ENCODE measurements at regions not wholly inside any gene's neighbourhood (a gene's known extent, or its start where the extent isn't known, plus 50 kb on each side); places are given as distances from the start of the nearest gene placed in this dataset.
"Not testable (repeated sequence)": the region's sequence is repeated elsewhere in the genome, so short reads cannot be mapped to it uniquely, and the experiment has no call there.

DNA sequence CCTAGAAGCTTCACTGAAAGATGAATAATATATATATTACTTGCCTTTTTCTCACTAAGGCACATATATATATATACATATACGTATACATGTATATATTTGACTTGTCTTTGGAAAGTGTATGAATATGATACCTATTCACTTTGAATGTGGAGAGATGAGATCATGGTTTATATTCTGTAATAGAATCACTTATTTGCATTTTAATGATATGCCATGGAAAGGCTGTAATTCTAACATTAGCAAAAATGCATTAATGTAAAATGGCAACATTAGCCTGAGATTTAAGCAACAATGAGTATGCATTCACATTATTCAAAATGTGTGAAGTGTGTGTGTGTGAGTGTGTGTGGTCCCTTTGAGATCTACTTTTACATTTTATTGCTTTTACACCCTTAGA lies 54.5 kb upstream of the PRKD1 start:
- no peak overlapping the region for H3K27ac ChIP-seq
- ATAC-seq (no peak), DNase-seq (no peak)
- H3K9me3 ChIP-seq, result no peaks in the 10 kb centered on the region
- no peaks in the 10 kb centered on the region for H3K36me3 ChIP-seq
- H3K27me3 ChIP-seq, result no peaks in the 10 kb centered on the region
- H3K4me3 ChIP-seq, result no peak overlapping the region
- H3K4me1 ChIP-seq, result no peaks in the 10 kb centered on the region
- TF ChIP-seq, protein P1, sequence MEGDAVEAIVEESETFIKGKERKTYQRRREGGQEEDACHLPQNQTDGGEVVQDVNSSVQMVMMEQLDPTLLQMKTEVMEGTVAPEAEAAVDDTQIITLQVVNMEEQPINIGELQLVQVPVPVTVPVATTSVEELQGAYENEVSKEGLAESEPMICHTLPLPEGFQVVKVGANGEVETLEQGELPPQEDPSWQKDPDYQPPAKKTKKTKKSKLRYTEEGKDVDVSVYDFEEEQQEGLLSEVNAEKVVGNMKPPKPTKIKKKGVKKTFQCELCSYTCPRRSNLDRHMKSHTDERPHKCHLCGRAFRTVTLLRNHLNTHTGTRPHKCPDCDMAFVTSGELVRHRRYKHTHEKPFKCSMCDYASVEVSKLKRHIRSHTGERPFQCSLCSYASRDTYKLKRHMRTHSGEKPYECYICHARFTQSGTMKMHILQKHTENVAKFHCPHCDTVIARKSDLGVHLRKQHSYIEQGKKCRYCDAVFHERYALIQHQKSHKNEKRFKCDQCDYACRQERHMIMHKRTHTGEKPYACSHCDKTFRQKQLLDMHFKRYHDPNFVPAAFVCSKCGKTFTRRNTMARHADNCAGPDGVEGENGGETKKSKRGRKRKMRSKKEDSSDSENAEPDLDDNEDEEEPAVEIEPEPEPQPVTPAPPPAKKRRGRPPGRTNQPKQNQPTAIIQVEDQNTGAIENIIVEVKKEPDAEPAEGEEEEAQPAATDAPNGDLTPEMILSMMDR (IDR thresholded peaks at IDR 0.05), result no peak
- no peak for TF ChIP-seq POLR2A (IDR thresholded peaks at IDR 0.05)
- 71% methylated on average over 1 of the region's 1 CpG for whole genome bisulfite sequencing (ENCODE audit: insufficient coverage, low coverage, low lambda C conversion rate, missing lambda C conversion rate)
- intact Hi-C loops (cut with DNase I), result no loop called here

DNA sequence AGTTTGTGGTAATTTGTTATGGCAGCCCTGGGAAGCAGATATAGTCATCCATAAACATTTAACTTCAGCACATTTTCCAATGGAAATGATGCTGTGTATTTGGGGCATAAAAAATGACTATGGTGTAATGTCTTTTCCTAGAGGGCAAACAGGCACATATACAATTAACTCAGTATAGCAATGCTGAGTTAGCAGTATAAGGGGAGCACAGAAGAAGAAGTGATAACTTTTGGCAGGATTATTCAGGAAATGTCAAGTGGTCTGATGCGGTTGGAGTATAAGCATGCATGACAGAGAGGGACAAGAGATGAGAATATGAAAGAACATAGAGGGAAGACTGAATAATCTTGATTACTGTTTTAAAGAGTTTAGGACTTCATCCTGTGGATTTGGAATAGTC lies 55.3 kb upstream of the PRKD1 start:
- no peak for TF ChIP-seq POLR2A (IDR thresholded peaks at IDR 0.05)
- TF ChIP-seq, protein P1 (IDR thresholded peaks at IDR 0.05), result no peak
- DNase-seq, result no peak
- Histone ChIP-seq H3K36me3 (no peaks in the 10 kb centered on the region), H3K27ac (no peak overlapping the region), H3K4me1 (no peaks in the 10 kb centered on the region), H3K27me3 (no peaks in the 10 kb centered on the region), H3K9me3 (no peaks in the 10 kb centered on the region), H3K4me3 (no peak overlapping the region)
- intact Hi-C loops (cut with DNase I), result no loop called here
- ATAC-seq, result no peak
- WGBS (ENCODE audit: insufficient coverage, low coverage, low lambda C conversion rate, missing lambda C conversion rate), result 44% methylated on average over 1 of the region's 1 CpG

DNA sequence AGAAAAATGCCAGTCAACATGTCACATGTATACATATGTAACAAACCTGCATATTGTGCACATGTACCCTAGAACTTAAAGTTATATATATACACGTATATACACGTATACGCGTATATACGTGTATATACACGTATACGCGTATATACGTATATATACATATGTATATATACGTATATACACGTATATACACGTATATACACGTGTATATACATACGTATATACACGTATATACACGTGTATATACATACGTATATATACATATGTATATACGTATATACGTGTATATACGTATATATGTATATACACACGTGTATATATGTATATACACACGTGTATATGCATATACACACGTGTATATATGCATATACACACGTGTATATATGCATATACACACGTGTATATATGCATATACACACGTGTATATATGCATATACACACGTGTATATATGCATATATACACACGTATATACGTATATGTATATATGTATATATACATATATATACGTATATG lies 62.8 kb upstream of the PRKD1 start:
- H3K36me3 ChIP-seq; H3K4me3 ChIP-seq; intact Hi-C loops (cut with DNase I); H3K27me3 ChIP-seq; DNase-seq; H3K4me1 ChIP-seq; H3K27ac ChIP-seq; H3K9me3 ChIP-seq; ATAC-seq: not testable (repeated sequence)
- WGBS (ENCODE audit: insufficient coverage, low coverage, low lambda C conversion rate, missing lambda C conversion rate), result 71% methylated on average over 30 of the region's 30 CpGs

DNA sequence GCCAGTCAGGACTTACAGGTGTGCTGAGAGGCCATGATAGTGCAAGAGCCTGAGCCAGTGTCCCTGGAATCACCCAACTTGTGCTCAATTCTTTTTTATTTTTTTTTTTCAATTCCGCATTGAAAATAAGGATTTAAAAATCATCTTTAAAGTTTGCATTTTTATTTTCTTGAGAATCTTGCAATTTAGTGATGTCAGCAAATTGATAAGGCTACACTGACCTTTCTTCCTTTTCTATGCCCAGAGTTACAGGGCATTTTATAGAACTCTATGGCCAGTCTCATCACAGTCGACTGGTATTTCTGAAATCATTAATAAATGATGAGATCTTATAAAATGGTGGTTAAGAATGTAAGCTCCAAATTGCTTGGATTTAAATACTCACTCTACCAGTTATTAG lies 63.3 kb upstream of the PRKD1 start:
- Histone ChIP-seq H3K9me3 (no peaks in the 10 kb centered on the region), H3K4me1 (no peaks in the 10 kb centered on the region), H3K27ac (no peak overlapping the region), H3K36me3 (no peaks in the 10 kb centered on the region), H3K27me3 (no peaks in the 10 kb centered on the region), H3K4me3 (no peak overlapping the region)
- no peak for DNase-seq
- ATAC-seq, result no peak
- TF ChIP-seq, protein P1 (IDR thresholded peaks at IDR 0.05), result no peak
- TF ChIP-seq POLR2A (IDR thresholded peaks at IDR 0.05), result no peak
- intact Hi-C loops (cut with DNase I), result no loop called here
- 90% methylated on average over 2 of the region's 2 CpGs for WGBS (ENCODE audit: insufficient coverage, low coverage, low lambda C conversion rate, missing lambda C conversion rate)

DNA sequence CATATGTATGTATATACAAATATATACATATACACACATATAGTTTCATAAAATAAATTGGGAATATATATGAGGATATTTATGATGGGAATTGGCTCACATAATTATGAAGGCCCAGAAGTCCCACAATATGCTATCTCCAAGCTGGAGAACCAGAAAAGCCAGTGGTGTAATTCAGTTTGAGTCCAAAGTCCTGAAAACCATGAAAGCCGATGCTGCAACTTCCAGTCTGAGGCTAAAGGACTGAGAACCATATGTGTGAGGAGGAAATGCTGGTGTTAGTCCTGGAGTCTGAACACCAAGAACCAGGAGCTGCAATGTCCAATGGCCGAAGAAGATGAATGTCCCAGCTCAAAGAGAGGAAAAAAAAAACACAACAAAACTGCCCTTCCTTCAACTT lies 65.5 kb upstream of the PRKD1 start:
- DNase-seq (no peak), ATAC-seq (peak in 3 of 4 donors; percentile 27 to 42 (median 30))
- H3K27me3 ChIP-seq, result no peaks in the 10 kb centered on the region
- TF ChIP-seq POLR2A (IDR thresholded peaks at IDR 0.05), result no peak
- TF ChIP-seq, protein P1 (IDR thresholded peaks at IDR 0.05), result no peak
- intact Hi-C loops (cut with DNase I), result no loop called here
- H3K27ac ChIP-seq, result no peak overlapping the region
- no peaks in the 10 kb centered on the region for H3K36me3 ChIP-seq
- no peaks in the 10 kb centered on the region for H3K4me1 ChIP-seq
- WGBS (ENCODE audit: insufficient coverage, low coverage, low lambda C conversion rate, missing lambda C conversion rate), result 38% methylated on average over 2 of the region's 2 CpGs
- H3K4me3 ChIP-seq, result no peak overlapping the region
- H3K9me3 ChIP-seq, result no peaks in the 10 kb centered on the region
